GM23338 (cell line): ENCODE measurements at regions not wholly inside any gene's neighbourhood (a gene's known extent, or its start where the extent isn't known, plus 50 kb on each side); places are given as distances from the start of the nearest gene placed in this dataset.

Experiments
- EZH2 ChIP-seq: fragments of 200-600 bp; sonication (generic); IDR thresholded peaks from one replicate; pipeline ENCODE4 v1.8.0; 2017; ENCODE audit warnings: antibody characterized with exemption, mild to moderate bottlenecking, low read depth; ENCODE audit not compliant: unreplicated experiment
- EZH2phosphoT487 ChIP-seq: fragments of 200-600 bp; sonication (generic); IDR thresholded peaks from one replicate; pipeline ENCODE4 v1.8.1; 2018; ENCODE audit warnings: antibody characterized with exemption; ENCODE audit not compliant: unreplicated experiment
- JUNB ChIP-seq: IDR thresholded peaks from one replicate; pipeline ENCODE4 v1.6.1; 2016; ENCODE audit warnings: antibody characterized with exemption; ENCODE audit not compliant: unreplicated experiment
- POLR2AphosphoS5 ChIP-seq: IDR thresholded peaks from 2 replicates; pipeline ENCODE4 v1.6.1; 2016; ENCODE audit warnings: antibody characterized with exemption, low read depth
- TF ChIP-seq, protein P1 (sequence below), 2 experiments: fragments of 200-600 bp in 1 of 2; sonication (generic) in 1 of 2; conservative IDR thresholded peaks; 2 replicates each; pipeline versions ENCODE4 v1.5.1 to v1.6.1; 2016 to 2017; ENCODE audit warnings: antibody characterized with exemption in 2 of 2, low read depth in 2 of 2, mild to moderate bottlenecking in 2 of 2, moderate library complexity in 1 of 2
- TF ChIP-seq, protein P2 (sequence below): fragments of 250-450 bp; sonication (Bioruptor Pico); IDR thresholded peaks from 2 replicates; pipeline ENCODE4 v1.5.0; 2020; ENCODE audit warnings: mild to moderate bottlenecking, moderate library complexity
- TF ChIP-seq, protein P3 (sequence below): IDR thresholded peaks from one replicate; pipeline ENCODE4 v1.6.1; 2018; ENCODE audit warnings: antibody characterized with exemption; ENCODE audit not compliant: unreplicated experiment

DNA sequence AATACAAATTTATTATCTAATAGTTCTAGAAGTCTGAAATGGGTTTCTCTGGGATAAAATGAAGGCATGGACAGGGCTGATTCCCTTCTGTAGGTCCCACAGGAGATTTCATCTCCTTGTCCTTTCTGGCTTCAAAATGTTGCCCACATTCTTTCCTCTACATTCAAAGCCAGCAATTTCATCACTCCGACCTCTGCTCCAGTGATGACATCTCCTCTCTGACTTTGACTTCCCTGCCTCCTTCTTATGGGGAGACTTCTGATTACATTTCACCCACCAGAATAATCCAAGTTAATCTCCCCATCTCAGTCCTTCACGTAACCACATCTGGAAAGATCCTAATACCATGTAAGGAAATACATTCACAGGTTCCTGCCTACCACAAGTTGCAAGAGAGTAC lies 358.0 kb upstream of the C1orf87 start:
- TF ChIP-seq, protein P1, sequence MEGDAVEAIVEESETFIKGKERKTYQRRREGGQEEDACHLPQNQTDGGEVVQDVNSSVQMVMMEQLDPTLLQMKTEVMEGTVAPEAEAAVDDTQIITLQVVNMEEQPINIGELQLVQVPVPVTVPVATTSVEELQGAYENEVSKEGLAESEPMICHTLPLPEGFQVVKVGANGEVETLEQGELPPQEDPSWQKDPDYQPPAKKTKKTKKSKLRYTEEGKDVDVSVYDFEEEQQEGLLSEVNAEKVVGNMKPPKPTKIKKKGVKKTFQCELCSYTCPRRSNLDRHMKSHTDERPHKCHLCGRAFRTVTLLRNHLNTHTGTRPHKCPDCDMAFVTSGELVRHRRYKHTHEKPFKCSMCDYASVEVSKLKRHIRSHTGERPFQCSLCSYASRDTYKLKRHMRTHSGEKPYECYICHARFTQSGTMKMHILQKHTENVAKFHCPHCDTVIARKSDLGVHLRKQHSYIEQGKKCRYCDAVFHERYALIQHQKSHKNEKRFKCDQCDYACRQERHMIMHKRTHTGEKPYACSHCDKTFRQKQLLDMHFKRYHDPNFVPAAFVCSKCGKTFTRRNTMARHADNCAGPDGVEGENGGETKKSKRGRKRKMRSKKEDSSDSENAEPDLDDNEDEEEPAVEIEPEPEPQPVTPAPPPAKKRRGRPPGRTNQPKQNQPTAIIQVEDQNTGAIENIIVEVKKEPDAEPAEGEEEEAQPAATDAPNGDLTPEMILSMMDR (conservative IDR thresholded peaks at IDR 0.05; ENCODE audit: low read depth in 2 of 2): no peak
- TF ChIP-seq, protein P2, sequence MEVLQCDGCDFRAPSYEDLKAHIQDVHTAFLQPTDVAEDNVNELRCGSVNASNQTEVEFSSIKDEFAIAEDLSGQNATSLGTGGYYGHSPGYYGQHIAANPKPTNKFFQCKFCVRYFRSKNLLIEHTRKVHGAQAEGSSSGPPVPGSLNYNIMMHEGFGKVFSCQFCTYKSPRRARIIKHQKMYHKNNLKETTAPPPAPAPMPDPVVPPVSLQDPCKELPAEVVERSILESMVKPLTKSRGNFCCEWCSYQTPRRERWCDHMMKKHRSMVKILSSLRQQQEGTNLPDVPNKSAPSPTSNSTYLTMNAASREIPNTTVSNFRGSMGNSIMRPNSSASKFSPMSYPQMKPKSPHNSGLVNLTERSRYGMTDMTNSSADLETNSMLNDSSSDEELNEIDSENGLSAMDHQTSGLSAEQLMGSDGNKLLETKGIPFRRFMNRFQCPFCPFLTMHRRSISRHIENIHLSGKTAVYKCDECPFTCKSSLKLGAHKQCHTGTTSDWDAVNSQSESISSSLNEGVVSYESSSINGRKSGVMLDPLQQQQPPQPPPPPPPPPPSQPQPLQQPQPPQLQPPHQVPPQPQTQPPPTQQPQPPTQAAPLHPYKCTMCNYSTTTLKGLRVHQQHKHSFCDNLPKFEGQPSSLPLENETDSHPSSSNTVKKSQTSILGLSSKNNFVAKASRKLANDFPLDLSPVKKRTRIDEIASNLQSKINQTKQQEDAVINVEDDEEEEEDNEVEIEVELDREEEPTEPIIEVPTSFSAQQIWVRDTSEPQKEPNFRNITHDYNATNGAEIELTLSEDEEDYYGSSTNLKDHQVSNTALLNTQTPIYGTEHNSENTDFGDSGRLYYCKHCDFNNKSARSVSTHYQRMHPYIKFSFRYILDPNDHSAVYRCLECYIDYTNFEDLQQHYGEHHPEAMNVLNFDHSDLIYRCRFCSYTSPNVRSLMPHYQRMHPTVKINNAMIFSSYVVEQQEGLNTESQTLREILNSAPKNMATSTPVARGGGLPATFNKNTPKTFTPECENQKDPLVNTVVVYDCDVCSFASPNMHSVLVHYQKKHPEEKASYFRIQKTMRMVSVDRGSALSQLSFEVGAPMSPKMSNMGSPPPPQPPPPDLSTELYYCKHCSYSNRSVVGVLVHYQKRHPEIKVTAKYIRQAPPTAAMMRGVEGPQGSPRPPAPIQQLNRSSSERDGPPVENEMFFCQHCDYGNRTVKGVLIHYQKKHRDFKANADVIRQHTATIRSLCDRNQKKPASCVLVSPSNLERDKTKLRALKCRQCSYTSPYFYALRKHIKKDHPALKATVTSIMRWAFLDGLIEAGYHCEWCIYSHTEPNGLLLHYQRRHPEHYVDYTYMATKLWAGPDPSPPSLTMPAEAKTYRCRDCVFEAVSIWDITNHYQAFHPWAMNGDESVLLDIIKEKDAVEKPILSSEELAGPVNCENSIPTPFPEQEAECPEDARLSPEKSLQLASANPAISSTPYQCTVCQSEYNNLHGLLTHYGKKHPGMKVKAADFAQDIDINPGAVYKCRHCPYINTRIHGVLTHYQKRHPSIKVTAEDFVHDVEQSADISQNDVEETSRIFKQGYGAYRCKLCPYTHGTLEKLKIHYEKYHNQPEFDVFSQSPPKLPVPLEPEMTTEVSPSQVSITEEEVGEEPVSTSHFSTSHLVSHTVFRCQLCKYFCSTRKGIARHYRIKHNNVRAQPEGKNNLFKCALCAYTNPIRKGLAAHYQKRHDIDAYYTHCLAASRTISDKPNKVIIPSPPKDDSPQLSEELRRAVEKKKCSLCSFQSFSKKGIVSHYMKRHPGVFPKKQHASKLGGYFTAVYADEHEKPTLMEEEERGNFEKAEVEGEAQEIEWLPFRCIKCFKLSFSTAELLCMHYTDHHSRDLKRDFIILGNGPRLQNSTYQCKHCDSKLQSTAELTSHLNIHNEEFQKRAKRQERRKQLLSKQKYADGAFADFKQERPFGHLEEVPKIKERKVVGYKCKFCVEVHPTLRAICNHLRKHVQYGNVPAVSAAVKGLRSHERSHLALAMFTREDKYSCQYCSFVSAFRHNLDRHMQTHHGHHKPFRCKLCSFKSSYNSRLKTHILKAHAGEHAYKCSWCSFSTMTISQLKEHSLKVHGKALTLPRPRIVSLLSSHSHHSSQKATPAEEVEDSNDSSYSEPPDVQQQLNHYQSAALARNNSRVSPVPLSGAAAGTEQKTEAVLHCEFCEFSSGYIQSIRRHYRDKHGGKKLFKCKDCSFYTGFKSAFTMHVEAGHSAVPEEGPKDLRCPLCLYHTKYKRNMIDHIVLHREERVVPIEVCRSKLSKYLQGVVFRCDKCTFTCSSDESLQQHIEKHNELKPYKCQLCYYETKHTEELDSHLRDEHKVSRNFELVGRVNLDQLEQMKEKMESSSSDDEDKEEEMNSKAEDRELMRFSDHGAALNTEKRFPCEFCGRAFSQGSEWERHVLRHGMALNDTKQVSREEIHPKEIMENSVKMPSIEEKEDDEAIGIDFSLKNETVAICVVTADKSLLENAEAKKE (CRISPR knock-in tag): no peak
- no peak for TF ChIP-seq JUNB
- no peak for TF ChIP-seq POLR2AphosphoS5
- no peak for TF ChIP-seq EZH2phosphoT487
- TF ChIP-seq EZH2: no peak
- TF ChIP-seq, protein P3, sequence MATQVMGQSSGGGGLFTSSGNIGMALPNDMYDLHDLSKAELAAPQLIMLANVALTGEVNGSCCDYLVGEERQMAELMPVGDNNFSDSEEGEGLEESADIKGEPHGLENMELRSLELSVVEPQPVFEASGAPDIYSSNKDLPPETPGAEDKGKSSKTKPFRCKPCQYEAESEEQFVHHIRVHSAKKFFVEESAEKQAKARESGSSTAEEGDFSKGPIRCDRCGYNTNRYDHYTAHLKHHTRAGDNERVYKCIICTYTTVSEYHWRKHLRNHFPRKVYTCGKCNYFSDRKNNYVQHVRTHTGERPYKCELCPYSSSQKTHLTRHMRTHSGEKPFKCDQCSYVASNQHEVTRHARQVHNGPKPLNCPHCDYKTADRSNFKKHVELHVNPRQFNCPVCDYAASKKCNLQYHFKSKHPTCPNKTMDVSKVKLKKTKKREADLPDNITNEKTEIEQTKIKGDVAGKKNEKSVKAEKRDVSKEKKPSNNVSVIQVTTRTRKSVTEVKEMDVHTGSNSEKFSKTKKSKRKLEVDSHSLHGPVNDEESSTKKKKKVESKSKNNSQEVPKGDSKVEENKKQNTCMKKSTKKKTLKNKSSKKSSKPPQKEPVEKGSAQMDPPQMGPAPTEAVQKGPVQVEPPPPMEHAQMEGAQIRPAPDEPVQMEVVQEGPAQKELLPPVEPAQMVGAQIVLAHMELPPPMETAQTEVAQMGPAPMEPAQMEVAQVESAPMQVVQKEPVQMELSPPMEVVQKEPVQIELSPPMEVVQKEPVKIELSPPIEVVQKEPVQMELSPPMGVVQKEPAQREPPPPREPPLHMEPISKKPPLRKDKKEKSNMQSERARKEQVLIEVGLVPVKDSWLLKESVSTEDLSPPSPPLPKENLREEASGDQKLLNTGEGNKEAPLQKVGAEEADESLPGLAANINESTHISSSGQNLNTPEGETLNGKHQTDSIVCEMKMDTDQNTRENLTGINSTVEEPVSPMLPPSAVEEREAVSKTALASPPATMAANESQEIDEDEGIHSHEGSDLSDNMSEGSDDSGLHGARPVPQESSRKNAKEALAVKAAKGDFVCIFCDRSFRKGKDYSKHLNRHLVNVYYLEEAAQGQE: no peak
